ENCODE measurements at regions not wholly inside any gene's neighbourhood (a gene's known extent, or its start where the extent isn't known, plus 50 kb on each side); places are given as distances from the start of the nearest gene placed in this dataset.

DNA sequence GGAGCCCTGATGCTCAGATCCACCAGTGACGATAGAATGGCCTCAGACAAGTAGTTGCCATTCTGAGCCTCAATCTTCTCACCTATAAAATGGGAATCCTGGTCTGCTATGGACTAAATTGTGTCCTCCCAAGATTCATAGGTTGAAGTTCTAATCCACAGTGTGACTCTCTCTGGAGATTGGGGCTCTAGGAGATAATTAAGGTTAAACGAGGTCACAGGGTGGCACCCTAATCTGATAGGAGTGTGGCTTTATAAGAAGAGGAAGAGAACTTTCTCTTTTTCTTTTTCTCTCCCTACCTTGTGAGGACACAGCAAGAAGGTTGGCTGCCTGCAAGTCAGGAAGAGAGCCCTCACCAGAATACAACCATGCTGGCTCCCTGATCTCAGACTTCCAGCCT, 214.1 kb downstream of the KATNAL1 start:
- H3K27ac ChIP-seq: no peak overlapping the region
- no peaks in the 10 kb centered on the region for H3K36me3 ChIP-seq
- no peaks in the 10 kb centered on the region for H3K27me3 ChIP-seq
- H3K4me3 ChIP-seq: no peak overlapping the region
- H3K4me1 ChIP-seq: peaks cover 5% of the 10 kb centered on the region; the same call in 1 of the 2 replicates
- H3K9ac ChIP-seq: no peak overlapping the region
- no peak for TF ChIP-seq Cebpa-rat (IDR thresholded peaks at IDR 0.05)
- H4K20me1 ChIP-seq: no peaks in the 10 kb centered on the region
- no peaks in the 10 kb centered on the region for H3K9me3 ChIP-seq
- H3K4me2 ChIP-seq: no peak overlapping the region

DNA sequence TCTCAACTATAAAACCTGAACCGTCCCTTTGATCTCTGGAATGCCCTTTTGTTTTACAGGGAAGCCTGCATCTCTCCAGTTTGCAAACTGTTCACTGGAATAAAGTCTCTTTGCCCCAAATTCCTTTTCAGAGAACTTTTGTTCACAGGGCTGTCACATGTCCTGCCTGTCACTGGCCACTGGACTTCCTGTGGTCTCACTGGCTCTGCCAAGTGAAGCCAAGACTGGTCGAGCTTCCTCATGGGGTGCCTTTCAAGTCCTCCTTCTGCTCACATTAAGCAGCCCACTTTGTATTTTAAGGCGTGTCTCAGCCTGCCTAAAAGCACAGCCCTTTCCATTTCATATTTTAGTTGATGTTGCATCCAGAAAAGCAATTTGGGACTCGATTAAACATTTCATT, 215.7 kb downstream of the KATNAL1 start:
- no peak overlapping the region for H3K27ac ChIP-seq
- H3K9ac ChIP-seq: no peak overlapping the region
- H3K4me2 ChIP-seq: no peak overlapping the region
- no peak for TF ChIP-seq Cebpa-rat (IDR thresholded peaks at IDR 0.05)
- no peaks in the 10 kb centered on the region for H4K20me1 ChIP-seq
- H3K36me3 ChIP-seq: no peaks in the 10 kb centered on the region
- peaks cover 6% of the 10 kb centered on the region; the same call in 1 of the 2 replicates for H3K4me1 ChIP-seq
- no peak overlapping the region for H3K4me3 ChIP-seq
- H3K9me3 ChIP-seq: no peaks in the 10 kb centered on the region
- no peaks in the 10 kb centered on the region for H3K27me3 ChIP-seq

DNA sequence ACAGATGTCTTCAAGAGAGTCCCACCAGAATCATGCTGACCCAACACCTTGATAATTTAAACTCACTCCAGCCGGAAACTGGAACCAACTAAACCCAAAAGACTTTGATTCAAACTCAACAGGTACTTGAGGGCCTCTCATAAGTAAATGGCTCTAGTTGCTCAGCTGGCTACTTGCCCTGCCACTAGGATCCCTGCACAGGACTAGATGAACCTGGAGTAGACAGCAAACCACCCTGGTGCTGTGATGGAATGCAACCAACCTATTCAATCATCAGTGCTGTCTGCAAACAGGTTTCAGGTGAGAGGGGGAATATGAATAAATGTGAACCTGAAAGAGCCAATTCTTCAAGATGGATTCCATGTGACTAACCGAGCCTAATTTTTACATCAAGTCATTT, 216.3 kb downstream of the KATNAL1 start:
- H3K4me3 ChIP-seq: no peak overlapping the region
- no peak for TF ChIP-seq Cebpa-rat (IDR thresholded peaks at IDR 0.05)
- H3K4me2 ChIP-seq: no peak overlapping the region
- H3K9ac ChIP-seq: no peak overlapping the region
- no peaks in the 10 kb centered on the region for H3K36me3 ChIP-seq
- no peaks in the 10 kb centered on the region for H3K27me3 ChIP-seq
- no peak overlapping the region for H3K27ac ChIP-seq
- peaks cover 6% of the 10 kb centered on the region; the same call in 1 of the 2 replicates for H3K4me1 ChIP-seq
- no peaks in the 10 kb centered on the region for H4K20me1 ChIP-seq
- H3K9me3 ChIP-seq: peaks cover 2% of the 10 kb centered on the region

DNA sequence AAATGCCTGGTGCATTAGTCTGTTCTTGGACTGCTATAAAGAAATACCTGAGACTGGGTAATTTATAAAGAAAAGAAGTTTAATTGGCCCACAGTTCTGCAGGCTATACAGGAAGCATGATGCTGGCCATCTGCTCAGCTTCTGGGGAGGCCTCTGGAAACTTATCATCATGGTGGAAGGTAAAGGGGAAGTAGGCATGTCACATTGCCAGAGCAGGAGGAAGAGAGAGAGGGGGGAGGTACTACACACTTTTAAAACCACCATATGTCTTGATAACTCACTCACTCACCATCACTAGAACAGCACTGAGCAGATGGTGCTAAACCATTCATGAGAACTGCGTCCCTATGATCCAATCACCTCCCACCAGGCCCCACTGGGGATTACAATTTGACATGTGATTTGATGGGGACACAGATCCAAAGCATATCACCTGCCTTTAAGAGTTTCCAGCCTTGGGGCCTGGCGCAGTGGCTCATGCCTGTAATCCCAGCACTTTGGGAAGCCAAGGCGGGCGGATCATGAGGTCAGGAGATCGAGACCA, 219.0 kb downstream of the KATNAL1 start:
- TF ChIP-seq Cebpa-rat (IDR thresholded peaks at IDR 0.05): no peak
- peaks cover 14% of the 10 kb centered on the region for H3K9me3 ChIP-seq
- H3K9ac ChIP-seq: no peak overlapping the region
- no peak overlapping the region for H3K27ac ChIP-seq
- no peaks in the 10 kb centered on the region for H3K27me3 ChIP-seq
- H3K4me2 ChIP-seq: no peak overlapping the region
- no peaks in the 10 kb centered on the region for H3K36me3 ChIP-seq
- no peaks in the 10 kb centered on the region for H4K20me1 ChIP-seq
- peaks cover 6% of the 10 kb centered on the region; the same call in 1 of the 2 replicates for H3K4me1 ChIP-seq
- H3K4me3 ChIP-seq: no peak overlapping the region

DNA sequence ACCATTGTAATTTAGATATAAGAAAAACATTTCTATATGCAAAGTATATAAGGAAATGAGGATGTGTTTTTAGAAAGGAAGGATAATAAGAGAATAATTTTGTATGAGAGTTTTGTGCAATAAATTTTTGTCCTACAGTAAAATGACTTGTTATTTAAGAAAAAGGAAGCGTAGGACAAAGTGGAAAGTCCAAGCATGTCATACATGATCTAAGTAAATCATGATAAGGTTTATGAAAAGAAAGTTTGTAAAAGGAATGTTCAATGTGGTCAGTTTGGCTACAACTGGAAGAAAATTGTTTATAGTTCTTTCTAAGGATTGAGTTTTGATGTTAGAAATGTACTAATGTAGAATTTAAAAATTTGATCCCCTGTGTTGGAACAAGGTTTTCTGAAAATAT, 222.3 kb downstream of the KATNAL1 start:
- H3K4me3 ChIP-seq: no peak overlapping the region
- TF ChIP-seq Cebpa-rat (IDR thresholded peaks at IDR 0.05): no peak
- H3K27me3 ChIP-seq: no peaks in the 10 kb centered on the region

DNA sequence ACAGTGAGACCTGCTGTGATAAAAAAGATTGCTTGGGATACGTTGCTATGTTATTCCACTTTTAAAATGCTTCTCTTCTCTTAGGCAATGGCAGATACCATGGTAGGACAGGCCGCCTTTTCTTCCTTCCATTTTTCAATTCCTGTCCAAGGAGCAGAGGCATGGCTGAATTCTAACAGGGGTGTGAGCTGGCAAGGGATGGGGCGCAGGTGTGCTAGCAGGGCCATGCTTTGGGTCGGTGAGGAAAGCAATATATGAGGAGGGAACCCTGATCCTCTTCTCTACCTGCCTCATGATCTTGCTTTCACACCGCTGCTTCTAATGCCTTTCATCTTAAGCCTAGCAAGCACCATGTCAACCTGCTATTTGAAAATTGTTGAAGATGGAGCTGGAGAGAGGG, 225.0 kb downstream of the KATNAL1 start:
- Histone ChIP-seq H3K27ac (no peak overlapping the region), H3K4me1 (peaks cover 30% of the 10 kb centered on the region), H3K9ac (no peak overlapping the region), H3K27me3 (no peaks in the 10 kb centered on the region), H3K9me3 (peaks cover 25% of the 10 kb centered on the region), H4K20me1 (no peaks in the 10 kb centered on the region), H3K4me3 (no peak overlapping the region), H3K36me3 (no peaks in the 10 kb centered on the region), H3K4me2 (no peak overlapping the region)
- no peak for TF ChIP-seq Cebpa-rat (IDR thresholded peaks at IDR 0.05)

More for the DNA sequence above, 222.3 kb downstream of the KATNAL1 start:
- peaks cover 8% of the 10 kb centered on the region for H3K4me1 ChIP-seq
- H3K27ac ChIP-seq: no peak overlapping the region
- H3K9ac ChIP-seq: no peak overlapping the region
- no peaks in the 10 kb centered on the region for H3K36me3 ChIP-seq
- no peaks in the 10 kb centered on the region for H4K20me1 ChIP-seq
- H3K9me3 ChIP-seq: peaks cover 25% of the 10 kb centered on the region
- H3K4me2 ChIP-seq: no peak overlapping the region

DNA sequence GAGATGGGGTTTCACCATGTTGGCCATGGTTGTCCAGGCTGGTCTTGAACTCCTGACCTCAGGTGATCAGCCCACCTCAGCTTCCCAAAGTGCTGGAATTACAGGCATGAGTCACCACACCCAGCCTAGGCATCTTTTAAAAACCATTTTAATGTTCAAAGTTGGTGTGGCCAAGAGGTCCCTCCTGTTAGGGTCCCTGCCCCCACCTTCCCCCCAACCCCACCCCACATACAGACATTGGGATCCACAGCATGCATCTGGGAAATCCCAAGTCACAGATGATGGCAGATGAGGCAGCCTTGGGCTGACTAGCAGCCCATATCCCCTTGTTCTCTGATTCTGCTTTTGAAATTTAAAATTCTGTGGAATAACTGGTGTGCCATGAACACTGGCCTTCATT, 226.0 kb downstream of the KATNAL1 start:
- no peak for TF ChIP-seq Cebpa-rat (IDR thresholded peaks at IDR 0.05)
- no peak overlapping the region for H3K27ac ChIP-seq
- H3K4me3 ChIP-seq: no peak overlapping the region
- H3K4me1 ChIP-seq: peaks cover 39% of the 10 kb centered on the region
- H3K9ac ChIP-seq: no peak overlapping the region
- no peak overlapping the region for H3K4me2 ChIP-seq
- H3K36me3 ChIP-seq: no peaks in the 10 kb centered on the region
- H3K27me3 ChIP-seq: no peaks in the 10 kb centered on the region
- peaks cover 25% of the 10 kb centered on the region for H3K9me3 ChIP-seq
- no peaks in the 10 kb centered on the region for H4K20me1 ChIP-seq

DNA sequence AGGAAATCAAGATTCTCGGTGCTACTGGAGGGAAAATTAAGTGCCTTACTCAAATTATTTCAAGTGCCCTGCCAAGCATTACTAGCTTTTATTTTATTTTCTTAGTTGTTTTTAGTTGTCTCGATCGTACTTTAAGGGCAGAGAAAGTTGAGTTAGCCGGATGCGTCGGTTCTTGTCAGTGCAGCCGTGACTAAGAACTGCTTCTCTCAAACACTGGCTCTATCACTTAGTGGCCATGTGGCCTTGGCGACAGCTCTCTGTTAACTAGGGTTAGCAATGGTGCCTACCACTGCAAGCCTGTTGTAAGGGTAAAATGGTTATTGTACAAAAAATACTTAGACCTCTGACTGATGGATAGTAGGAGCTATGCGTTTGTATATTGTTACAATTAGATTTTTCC, 227.8 kb downstream of the KATNAL1 start:
- Histone ChIP-seq H3K36me3 (no peaks in the 10 kb centered on the region), H3K9ac (no peak overlapping the region), H3K4me1 (peaks cover 57% of the 10 kb centered on the region), H3K27ac (0 out of 2 replicates have a peak overlapping the region, but pooled peaks have one; percentile 23), H4K20me1 (no peaks in the 10 kb centered on the region), H3K4me2 (peak overlapping the region; percentile 83), H3K27me3 (no peaks in the 10 kb centered on the region), H3K9me3 (peaks cover 17% of the 10 kb centered on the region), H3K4me3 (no peak overlapping the region)
- TF ChIP-seq Cebpa-rat (IDR thresholded peaks at IDR 0.05): no peak

DNA sequence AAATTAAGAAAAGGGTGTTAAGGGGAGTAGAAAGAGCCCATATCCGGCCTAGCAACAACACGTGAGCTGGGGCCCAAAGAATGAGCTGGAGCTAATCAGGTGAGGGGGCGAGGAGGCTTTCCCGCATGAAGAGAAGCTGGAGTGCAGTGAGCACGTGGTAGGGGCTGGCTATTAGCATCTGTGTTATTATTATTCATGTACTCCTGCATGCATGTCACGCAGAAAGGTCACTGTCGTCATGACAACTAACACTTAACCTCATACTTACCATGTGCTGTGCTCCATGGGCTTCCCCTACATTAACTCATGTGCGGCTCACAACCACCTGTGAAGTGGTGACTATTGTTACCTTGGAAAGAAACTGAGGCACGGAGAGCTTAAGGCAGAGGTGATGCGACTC, 227.6 kb upstream of the UBL3 start:
- no peaks in the 10 kb centered on the region for H4K20me1 ChIP-seq
- peaks cover 57% of the 10 kb centered on the region for H3K4me1 ChIP-seq
- 0 out of 2 replicates have a peak overlapping the region, but pooled peaks have one; percentile 22 for H3K9ac ChIP-seq
- H3K27ac ChIP-seq: peak overlapping the region; percentile 18; the same call in 1 of the 2 replicates
- no peak for TF ChIP-seq Cebpa-rat (IDR thresholded peaks at IDR 0.05)
- no peaks in the 10 kb centered on the region for H3K36me3 ChIP-seq
- no peak overlapping the region for H3K4me3 ChIP-seq
- H3K27me3 ChIP-seq: no peaks in the 10 kb centered on the region
- peaks cover 11% of the 10 kb centered on the region for H3K9me3 ChIP-seq
- peak overlapping the region; percentile 83 for H3K4me2 ChIP-seq

DNA sequence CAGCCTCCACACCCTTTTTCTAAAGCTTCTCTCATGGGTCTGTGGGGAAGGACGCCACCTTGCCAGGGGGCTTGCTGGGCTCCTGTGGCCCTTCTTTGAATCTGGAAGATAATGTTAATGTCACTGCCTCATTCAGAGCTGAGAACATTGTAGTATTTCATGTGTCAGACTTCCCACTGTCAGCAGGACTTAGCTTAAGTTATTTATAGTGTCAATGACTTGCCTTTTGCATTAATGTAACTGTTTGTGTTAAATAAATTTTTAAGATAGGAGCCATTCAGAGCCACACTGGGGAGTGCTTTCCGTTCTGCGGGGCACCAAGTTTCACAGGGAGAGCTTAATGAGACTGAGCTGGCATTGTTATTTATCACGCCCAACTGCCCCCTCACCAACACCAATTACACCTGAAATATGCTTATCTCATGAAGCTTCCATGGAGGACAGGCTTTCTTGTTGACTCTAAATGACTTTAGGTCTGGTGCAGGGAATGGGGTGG, 226.9 kb upstream of the UBL3 start:
- Histone ChIP-seq H3K9me3 (peaks cover 11% of the 10 kb centered on the region), H4K20me1 (no peaks in the 10 kb centered on the region), H3K4me3 (no peak overlapping the region), H3K9ac (no peak overlapping the region), H3K4me1 (peaks cover 57% of the 10 kb centered on the region), H3K27ac (no peak overlapping the region), H3K4me2 (peak overlapping the region; percentile 83), H3K27me3 (no peaks in the 10 kb centered on the region), H3K36me3 (no peaks in the 10 kb centered on the region)
- no peak for TF ChIP-seq Cebpa-rat (IDR thresholded peaks at IDR 0.05)
